Testis (tissue), 2 donors: ENCODE measurements at regions not wholly inside any gene's neighbourhood (a gene's known extent, or its start where the extent isn't known, plus 50 kb on each side); places are given as distances from the start of the nearest gene placed in this dataset.

Experiments
- POLR2A ChIP-seq: fragments of 450-650 bp; IDR thresholded peaks from one replicate; pipeline ENCODE4 v1.6.1; 2017; ENCODE audit warnings: antibody characterized with exemption, mild to moderate bottlenecking, moderate library complexity
- TF ChIP-seq, protein P1 (sequence below), 3 experiments: fragments of 450-650 bp in 2 of 3; fragments of 200-600 bp in 1 of 3; sonication (generic) in 1 of 3; IDR thresholded peaks; one replicate each; pipeline ENCODE4 v1.5.1; 2016 to 2019; ENCODE audit warnings: antibody characterized with exemption in 3 of 3, mild to moderate bottlenecking in 2 of 3, moderate library complexity in 1 of 3

DNA sequence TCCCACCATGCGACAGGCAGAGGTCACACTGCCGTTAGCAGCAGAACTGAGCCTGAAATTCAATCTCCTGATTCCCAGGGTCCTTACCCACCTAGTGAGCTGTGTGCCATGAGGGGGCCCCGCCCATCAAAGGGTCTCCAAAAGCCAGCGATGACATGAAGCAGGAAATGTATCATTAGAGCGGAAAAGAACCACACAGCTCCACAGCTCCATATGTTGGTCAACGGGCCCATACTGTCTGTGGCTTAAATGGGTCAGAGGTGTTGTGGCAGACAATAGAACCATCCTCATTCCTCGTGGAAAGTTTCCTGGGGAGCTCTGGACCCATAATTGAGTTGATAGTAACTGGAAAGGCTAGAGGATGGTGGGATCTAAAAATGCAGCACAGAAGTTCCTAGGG is 68.1 kb upstream of the PODXL start:
- TF ChIP-seq POLR2A: no peak
- TF ChIP-seq, protein P1, sequence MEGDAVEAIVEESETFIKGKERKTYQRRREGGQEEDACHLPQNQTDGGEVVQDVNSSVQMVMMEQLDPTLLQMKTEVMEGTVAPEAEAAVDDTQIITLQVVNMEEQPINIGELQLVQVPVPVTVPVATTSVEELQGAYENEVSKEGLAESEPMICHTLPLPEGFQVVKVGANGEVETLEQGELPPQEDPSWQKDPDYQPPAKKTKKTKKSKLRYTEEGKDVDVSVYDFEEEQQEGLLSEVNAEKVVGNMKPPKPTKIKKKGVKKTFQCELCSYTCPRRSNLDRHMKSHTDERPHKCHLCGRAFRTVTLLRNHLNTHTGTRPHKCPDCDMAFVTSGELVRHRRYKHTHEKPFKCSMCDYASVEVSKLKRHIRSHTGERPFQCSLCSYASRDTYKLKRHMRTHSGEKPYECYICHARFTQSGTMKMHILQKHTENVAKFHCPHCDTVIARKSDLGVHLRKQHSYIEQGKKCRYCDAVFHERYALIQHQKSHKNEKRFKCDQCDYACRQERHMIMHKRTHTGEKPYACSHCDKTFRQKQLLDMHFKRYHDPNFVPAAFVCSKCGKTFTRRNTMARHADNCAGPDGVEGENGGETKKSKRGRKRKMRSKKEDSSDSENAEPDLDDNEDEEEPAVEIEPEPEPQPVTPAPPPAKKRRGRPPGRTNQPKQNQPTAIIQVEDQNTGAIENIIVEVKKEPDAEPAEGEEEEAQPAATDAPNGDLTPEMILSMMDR (IDR thresholded peaks at IDR 0.05): no peak
